SK-N-SH treated with all-trans-retinoic acid at 6 μM for 48 hours (cell line): ENCODE measurements at regions not wholly inside any gene's neighbourhood (a gene's known extent, or its start where the extent isn't known, plus 50 kb on each side); places are given as distances from the start of the nearest gene placed in this dataset.
"Not testable (repeated sequence)": the region's sequence is repeated elsewhere in the genome, so short reads cannot be mapped to it uniquely, and the experiment has no call there.

Experiments
- ATAC-seq: fragments of 200-7000 bp; cut with Tn5 transposase; 3 replicates; pipeline ENCODE4 v1.9.1; 2020; ENCODE audit warnings: mild to moderate bottlenecking, moderate library complexity
- ARNTL ChIP-seq: fragments of 450-650 bp; formaldehyde crosslinking; IDR thresholded peaks from 2 replicates; pipeline ENCODE4 v1.5.0; 2020; ENCODE audit warnings: low read depth, mild to moderate bottlenecking, moderate library complexity, borderline replicate concordance
- BACH2 ChIP-seq: fragments of 250-450 bp; sonication (Bioruptor Pico); IDR thresholded peaks from 2 replicates; pipeline ENCODE4 v1.9.0; 2021; ENCODE audit warnings: mild to moderate bottlenecking, borderline replicate concordance
- CSDC2 ChIP-seq: fragments of 250-450 bp; sonication (Bioruptor Pico); IDR thresholded peaks from 2 replicates; pipeline ENCODE4 v1.5.0; 2020; ENCODE audit warnings: mild to moderate bottlenecking, moderate library complexity
- GLIS3 ChIP-seq: fragments of 250-450 bp; sonication (Bioruptor Pico); IDR thresholded peaks from 2 replicates; pipeline ENCODE4 v1.5.0; 2020; ENCODE audit warnings: mild to moderate bottlenecking, moderate library complexity
- OSR1 ChIP-seq: fragments of 250-450 bp; sonication (Bioruptor Pico); IDR thresholded peaks from 2 replicates; pipeline ENCODE4 v1.8.0; 2022; ENCODE audit warnings: moderate library complexity, mild to moderate bottlenecking, inconsistent platforms
- PPARA ChIP-seq: fragments of 250-450 bp; sonication (Bioruptor Pico); IDR thresholded peaks from 2 replicates; pipeline ENCODE4 v1.5.0; 2020; ENCODE audit warnings: mild to moderate bottlenecking, borderline replicate concordance
- TCF4 ChIP-seq: fragments of 250-450 bp; sonication (Bioruptor Pico); IDR thresholded peaks from 2 replicates; pipeline ENCODE4 v1.8.0; 2021; ENCODE audit warnings: mild to moderate bottlenecking, moderate library complexity, borderline replicate concordance
- TOX ChIP-seq: fragments of 250-450 bp; sonication (Bioruptor Pico); IDR thresholded peaks from 2 replicates; pipeline ENCODE4 v1.8.0; 2021; ENCODE audit warnings: mild to moderate bottlenecking, moderate library complexity, borderline replicate concordance
- ZFP3 ChIP-seq: fragments of 250-450 bp; sonication (Bioruptor Pico); IDR thresholded peaks from 2 replicates; pipeline ENCODE4 v1.5.0; 2020; ENCODE audit warnings: mild to moderate bottlenecking, moderate library complexity
- ZFP30 ChIP-seq: fragments of 450-650 bp; formaldehyde crosslinking; IDR thresholded peaks from 2 replicates; pipeline ENCODE4 v1.5.0; 2022; ENCODE audit warnings: mild to moderate bottlenecking, moderate library complexity
- ZNF565 ChIP-seq: fragments of 450-650 bp; formaldehyde crosslinking; conservative IDR thresholded peaks from 2 replicates; pipeline ENCODE4 v1.5.0; 2020; ENCODE audit warnings: low read depth, mild to moderate bottlenecking, moderate library complexity
- ZNF70 ChIP-seq: fragments of 450-650 bp; formaldehyde crosslinking; IDR thresholded peaks from 2 replicates; pipeline ENCODE4 v1.5.0; 2020; ENCODE audit warnings: mild to moderate bottlenecking, moderate library complexity
- ZNF8 ChIP-seq: fragments of 450-650 bp; formaldehyde crosslinking; IDR thresholded peaks from 2 replicates; pipeline ENCODE4 v1.5.0; 2020; ENCODE audit warnings: mild to moderate bottlenecking, moderate library complexity
- TF ChIP-seq, protein P1 (sequence below): fragments of 250-450 bp; sonication (Bioruptor Pico); IDR thresholded peaks from 2 replicates; pipeline ENCODE4 v1.8.0; 2021; ENCODE audit warnings: low read depth, mild to moderate bottlenecking, moderate library complexity, borderline replicate concordance
- TF ChIP-seq, protein P2 (sequence below): fragments of 250-450 bp; sonication (Bioruptor Pico); IDR thresholded peaks from 2 replicates; pipeline ENCODE4 v1.5.1; 2020; ENCODE audit warnings: low read depth, mild to moderate bottlenecking, moderate library complexity
- TF ChIP-seq, protein P3 (sequence below): fragments of 250-450 bp; sonication (Bioruptor Pico); IDR thresholded peaks from 2 replicates; pipeline ENCODE4 v1.5.0; 2020; ENCODE audit warnings: mild to moderate bottlenecking, moderate library complexity

DNA sequence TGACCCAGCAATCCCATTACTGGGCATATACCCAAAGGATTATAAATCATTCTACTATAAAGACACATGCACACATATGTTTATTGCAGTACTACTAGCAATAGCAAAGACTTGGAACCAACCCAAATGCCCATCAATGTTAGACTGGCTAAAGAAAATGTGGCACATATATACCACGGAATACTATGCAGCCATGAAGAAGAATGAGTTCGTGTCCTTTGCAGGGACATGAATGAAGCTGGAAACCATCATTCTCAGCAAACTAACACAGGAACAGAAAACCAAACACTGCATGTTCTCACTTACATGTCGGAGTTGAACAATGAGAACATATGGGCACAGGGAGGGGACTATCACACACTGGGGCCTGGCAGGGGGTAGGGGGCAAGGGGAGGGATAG is 183.0 kb downstream of the HACE1 start:
- not testable (repeated sequence) for ATAC-seq

DNA sequence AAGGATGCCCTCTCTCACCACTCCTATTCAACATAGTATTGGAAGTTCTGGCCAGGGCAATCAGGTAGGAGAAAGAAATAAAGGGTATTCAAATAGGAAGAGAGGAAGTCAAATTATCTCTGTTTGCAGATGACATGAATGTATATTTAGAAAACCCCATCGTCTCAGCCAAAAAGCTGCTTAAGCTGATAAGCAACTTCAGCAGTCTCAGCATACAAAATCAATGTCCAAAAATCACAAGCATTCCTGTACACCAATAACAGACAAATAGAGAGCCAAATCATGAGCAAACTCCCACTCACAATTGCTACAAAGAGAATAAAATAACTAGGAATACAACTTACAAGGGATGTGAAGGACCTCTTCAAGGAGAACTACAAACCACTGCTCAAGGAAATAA is 184.6 kb downstream of the HACE1 start:
- ATAC-seq, result not testable (repeated sequence)

DNA sequence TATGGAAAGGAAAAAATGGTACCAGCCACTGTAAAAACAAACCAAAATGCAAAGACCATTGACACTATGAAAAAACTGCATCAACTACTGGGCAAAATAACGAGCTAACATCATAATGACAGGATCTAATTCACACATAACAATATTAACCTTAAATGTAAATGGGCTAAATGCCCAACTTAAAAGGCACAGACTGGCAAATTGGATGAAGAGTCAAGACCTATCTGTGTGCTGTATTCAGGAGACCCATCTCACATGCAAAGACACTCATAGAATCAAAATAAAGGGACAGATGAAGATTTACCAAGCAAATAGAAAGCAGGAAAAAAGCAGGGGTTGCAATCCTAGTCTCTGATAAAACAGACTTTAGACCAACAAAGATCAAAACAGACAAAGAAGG is 186.6 kb downstream of the HACE1 start:
- not testable (repeated sequence) for ATAC-seq

DNA sequence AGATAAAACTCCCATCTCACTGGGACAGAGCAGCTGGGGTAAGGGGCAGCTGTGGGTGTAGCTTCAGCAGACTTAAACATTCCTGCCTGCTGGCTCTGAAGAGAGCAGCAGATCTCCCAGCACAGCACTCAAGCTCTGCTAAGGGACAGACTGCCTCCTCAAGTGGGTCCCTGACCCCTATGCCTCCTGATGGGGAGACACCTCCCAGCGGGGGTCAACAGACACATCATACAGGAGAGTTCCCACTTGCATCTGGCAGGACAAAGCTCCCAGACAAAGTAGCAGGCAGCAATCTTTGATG is 188.2 kb downstream of the HACE1 start:
- ATAC-seq, result not testable (repeated sequence)

DNA sequence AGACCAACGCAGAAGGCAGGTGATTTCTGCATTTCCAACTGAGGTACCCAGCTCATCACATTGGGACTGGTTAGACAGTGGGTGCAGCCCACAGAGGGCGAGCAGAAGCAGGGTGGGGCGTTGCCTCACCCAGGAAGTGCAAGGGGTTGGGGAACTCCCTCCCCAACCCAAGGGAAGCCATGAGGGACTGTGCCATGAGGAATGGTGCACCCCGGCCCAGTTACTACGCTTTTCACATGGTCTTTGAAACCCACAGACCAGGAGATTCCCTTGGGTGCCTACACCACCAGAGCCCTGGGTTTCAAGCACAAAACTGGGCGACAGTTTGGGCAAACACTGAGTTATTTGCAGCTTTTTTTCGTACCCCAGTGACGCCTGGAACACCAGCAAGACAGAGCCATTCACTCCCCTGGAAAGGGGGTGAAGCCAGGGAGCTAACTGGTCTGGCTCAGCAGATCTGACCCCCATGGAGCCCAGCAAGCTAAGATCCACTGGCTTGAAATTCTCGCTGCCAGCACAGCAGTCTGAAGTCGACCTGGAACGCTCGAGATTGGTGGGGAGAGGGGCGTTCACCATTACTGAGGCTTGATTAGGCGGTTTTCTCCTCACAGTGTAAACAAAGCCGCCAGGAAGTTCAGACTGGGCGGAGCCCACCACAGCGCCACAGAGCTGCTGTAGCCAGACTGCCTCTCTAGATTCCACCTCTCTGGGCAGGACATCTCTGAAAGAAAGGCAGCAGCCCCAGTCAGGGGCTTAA is 188.7 kb downstream of the HACE1 start:
- ATAC-seq, result not testable (repeated sequence)

DNA sequence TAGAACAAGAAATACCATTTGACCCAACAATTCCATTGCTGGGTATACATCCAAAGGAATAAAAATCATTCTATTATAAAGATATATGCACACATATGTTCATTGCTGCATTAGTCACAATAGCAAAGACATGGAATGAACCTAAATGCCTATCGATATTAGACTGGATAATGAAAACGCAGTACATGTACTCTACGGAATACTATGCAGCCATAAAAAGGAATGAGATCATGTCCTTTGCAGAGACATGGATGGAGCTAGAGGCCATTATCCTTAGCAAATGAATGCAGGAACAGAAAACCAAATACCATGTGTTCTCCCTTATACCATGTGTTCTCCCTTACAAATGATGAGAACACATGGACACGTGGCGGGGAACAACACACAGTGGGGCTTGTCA is 190.2 kb downstream of the HACE1 start:
- TF ChIP-seq PPARA (CRISPR knock-in tag) (no peak), ZNF565 (CRISPR knock-in tag) (no peak), TCF4 (no peak), ZFP30 (CRISPR knock-in tag) (no peak), GLIS3 (CRISPR knock-in tag) (no peak), ZNF70 (no peak), CSDC2 (CRISPR knock-in tag) (no peak), ZNF8 (CRISPR knock-in tag) (no peak), BACH2 (CRISPR knock-in tag) (no peak)
- TF ChIP-seq, protein P1, sequence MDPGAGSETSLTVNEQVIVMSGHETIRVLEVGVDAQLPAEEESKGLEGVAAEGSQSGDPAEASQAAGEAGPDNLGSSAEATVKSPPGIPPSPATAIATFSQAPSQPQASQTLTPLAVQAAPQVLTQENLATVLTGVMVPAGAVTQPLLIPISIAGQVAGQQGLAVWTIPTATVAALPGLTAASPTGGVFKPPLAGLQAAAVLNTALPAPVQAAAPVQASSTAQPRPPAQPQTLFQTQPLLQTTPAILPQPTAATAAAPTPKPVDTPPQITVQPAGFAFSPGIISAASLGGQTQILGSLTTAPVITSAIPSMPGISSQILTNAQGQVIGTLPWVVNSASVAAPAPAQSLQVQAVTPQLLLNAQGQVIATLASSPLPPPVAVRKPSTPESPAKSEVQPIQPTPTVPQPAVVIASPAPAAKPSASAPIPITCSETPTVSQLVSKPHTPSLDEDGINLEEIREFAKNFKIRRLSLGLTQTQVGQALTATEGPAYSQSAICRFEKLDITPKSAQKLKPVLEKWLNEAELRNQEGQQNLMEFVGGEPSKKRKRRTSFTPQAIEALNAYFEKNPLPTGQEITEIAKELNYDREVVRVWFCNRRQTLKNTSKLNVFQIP (CRISPR knock-in tag), result no peak
- no peak for ATAC-seq

DNA sequence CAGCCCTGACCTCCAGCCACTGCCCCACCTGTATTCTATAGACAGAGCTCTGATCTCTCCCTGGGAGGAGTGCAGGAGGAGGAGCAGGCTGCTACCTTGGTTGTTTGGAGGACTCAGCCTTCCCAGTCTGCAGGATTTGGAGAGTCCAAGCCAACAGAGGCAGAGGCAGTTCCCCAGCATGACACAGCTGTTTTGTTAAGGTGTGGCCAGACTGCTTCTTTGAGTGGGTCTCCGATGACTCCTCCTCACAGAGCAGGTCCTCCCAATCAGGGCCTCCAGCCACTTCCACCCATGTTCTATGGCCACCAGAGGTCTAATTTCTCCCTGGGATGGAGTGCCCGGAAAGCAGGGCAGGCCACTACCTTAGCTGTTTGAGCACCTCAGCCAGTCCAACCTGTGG is 203.5 kb downstream of the HACE1 start:
- ATAC-seq, result no peak
- no peak for TF ChIP-seq OSR1 (CRISPR knock-in tag)
- TF ChIP-seq ZNF565 (CRISPR knock-in tag), result no peak

DNA sequence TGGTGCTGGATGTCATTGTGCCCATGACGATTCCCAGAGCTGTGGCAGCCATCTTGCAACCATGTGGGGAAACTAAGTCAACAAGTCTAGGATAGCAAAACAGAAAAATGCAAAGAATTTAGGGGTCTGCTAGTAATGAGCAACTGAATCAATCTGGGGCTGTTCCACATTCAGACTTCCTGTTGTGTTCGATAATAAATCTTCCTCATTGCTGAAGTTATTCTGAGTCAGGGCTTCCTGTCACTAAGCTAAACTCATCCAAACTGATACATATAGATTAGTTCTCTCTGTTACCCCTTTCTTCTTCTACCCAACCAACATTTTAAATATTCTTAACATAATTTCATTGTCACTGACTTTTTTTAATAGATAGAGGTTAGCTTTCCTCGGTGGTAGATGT is 205.9 kb downstream of the HACE1 start:
- ATAC-seq, result no peak
- TF ChIP-seq, protein P2, sequence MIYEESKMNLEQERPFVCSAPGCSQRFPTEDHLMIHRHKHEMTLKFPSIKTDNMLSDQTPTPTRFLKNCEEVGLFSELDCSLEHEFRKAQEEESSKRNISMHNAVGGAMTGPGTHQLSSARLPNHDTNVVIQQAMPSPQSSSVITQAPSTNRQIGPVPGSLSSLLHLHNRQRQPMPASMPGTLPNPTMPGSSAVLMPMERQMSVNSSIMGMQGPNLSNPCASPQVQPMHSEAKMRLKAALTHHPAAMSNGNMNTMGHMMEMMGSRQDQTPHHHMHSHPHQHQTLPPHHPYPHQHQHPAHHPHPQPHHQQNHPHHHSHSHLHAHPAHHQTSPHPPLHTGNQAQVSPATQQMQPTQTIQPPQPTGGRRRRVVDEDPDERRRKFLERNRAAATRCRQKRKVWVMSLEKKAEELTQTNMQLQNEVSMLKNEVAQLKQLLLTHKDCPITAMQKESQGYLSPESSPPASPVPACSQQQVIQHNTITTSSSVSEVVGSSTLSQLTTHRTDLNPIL (CRISPR knock-in tag), result no peak
- TF ChIP-seq ZNF8 (CRISPR knock-in tag) (no peak), ZFP3 (CRISPR knock-in tag) (no peak), ARNTL (CRISPR knock-in tag) (no peak), BACH2 (CRISPR knock-in tag) (no peak), TOX (CRISPR knock-in tag) (no peak), ZFP30 (CRISPR knock-in tag) (no peak), PPARA (CRISPR knock-in tag) (no peak)
- TF ChIP-seq, protein P3, sequence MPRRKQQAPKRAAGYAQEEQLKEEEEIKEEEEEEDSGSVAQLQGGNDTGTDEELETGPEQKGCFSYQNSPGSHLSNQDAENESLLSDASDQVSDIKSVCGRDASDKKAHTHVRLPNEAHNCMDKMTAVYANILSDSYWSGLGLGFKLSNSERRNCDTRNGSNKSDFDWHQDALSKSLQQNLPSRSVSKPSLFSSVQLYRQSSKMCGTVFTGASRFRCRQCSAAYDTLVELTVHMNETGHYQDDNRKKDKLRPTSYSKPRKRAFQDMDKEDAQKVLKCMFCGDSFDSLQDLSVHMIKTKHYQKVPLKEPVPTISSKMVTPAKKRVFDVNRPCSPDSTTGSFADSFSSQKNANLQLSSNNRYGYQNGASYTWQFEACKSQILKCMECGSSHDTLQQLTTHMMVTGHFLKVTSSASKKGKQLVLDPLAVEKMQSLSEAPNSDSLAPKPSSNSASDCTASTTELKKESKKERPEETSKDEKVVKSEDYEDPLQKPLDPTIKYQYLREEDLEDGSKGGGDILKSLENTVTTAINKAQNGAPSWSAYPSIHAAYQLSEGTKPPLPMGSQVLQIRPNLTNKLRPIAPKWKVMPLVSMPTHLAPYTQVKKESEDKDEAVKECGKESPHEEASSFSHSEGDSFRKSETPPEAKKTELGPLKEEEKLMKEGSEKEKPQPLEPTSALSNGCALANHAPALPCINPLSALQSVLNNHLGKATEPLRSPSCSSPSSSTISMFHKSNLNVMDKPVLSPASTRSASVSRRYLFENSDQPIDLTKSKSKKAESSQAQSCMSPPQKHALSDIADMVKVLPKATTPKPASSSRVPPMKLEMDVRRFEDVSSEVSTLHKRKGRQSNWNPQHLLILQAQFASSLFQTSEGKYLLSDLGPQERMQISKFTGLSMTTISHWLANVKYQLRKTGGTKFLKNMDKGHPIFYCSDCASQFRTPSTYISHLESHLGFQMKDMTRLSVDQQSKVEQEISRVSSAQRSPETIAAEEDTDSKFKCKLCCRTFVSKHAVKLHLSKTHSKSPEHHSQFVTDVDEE (CRISPR knock-in tag), result no peak
